GM12891 (cell line): ENCODE measurements at regions not wholly inside any gene's neighbourhood (a gene's known extent, or its start where the extent isn't known, plus 50 kb on each side); places are given as distances from the start of the nearest gene placed in this dataset.

Experiments used
- POLR2A ChIP-seq: IDR thresholded peaks from 2 replicates; pipeline ENCODE4 v1.6.1; 2011; ENCODE audit warnings: low read depth, low read length, control low read depth
- POLR2AphosphoS5 ChIP-seq: IDR thresholded peaks from 2 replicates; pipeline ENCODE4 v1.6.1; 2011; ENCODE audit warnings: low read depth, low read length, control low read depth
- POU2F2 ChIP-seq: IDR thresholded peaks from 2 replicates; pipeline ENCODE4 v1.6.1; 2011; ENCODE audit warnings: low read depth, mild to moderate bottlenecking, control low read depth, low read length, moderate library complexity
- SPI1 ChIP-seq: IDR thresholded peaks from 2 replicates; pipeline ENCODE4 v1.6.1; 2011; ENCODE audit warnings: low read depth, low read length, control low read depth
- TAF1 ChIP-seq: IDR thresholded peaks from 2 replicates; pipeline ENCODE4 v1.6.1; 2011; ENCODE audit warnings: low read depth, low read length, control low read depth

DNA sequence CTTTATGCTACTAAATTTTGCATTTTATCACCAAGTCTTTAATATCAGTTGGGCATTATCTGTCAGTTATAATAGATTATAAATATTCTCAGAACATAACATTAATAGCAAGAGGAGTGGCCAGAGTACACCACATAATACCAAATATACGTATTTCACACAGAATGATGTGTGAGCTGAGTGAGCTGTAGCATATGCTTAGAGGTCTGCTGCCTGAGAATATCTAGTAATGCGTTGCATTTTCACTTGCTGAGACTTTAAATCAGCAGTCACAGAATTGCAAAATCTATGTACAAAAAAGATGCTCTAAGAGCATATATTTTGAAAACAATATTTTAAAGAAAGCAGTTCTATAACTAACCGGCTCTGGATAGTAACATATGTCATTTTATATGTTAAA lies 921.1 kb upstream of the EDIL3 start:
- no peak for TF ChIP-seq POLR2A
- TF ChIP-seq POLR2AphosphoS5 = no peak
- no peak for TF ChIP-seq TAF1
- TF ChIP-seq SPI1 = no peak
- TF ChIP-seq POU2F2 = no peak
